A673 (cell line): ENCODE measurements at regions not wholly inside any gene's neighbourhood (a gene's known extent, or its start where the extent isn't known, plus 50 kb on each side); places are given as distances from the start of the nearest gene placed in this dataset.

Source experiments
- CTCF ChIP-seq: fragments of 300-800, 200-600 bp; sonication (generic); conservative IDR thresholded peaks from 2 replicates; pipeline ENCODE4 v1.5.1; 2017; ENCODE audit warnings: low read depth, mild to moderate bottlenecking, antibody characterized with exemption, low read length, moderate library complexity, mixed read lengths
- EZH2 ChIP-seq: fragments of 200-600 bp; sonication (generic); IDR thresholded peaks from 2 replicates; pipeline ENCODE4 v1.6.1; 2017; ENCODE audit warnings: borderline replicate concordance, low read depth, mild to moderate bottlenecking, mixed read lengths, antibody characterized with exemption, low read length; ENCODE audit not compliant: poor library complexity, severe bottlenecking

DNA sequence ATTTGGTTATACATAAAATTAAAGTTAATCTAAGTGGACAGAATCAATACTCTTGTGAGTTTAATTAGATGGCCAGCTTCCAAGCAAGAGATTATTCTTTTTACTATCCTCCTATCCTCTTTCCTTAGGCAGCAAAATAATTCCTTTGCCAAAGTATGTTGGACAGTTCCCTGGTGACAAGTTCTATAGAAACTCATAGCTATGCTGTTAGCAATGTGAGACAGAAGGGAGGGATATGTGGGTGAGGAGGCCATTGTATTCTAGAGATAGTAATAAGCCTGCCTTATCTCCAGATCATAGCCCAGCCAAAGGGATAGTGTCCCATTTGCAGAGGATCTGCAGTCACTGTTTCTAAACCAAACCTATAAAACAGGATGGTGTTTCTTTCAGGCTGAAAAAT lies 181.6 kb upstream of the HDAC9 start:
- TF ChIP-seq CTCF, result no peak
- no peak for TF ChIP-seq EZH2
